Tibial nerve (tissue), 4 donors: ENCODE measurements at regions not wholly inside any gene's neighbourhood (a gene's known extent, or its start where the extent isn't known, plus 50 kb on each side); places are given as distances from the start of the nearest gene placed in this dataset.

ENCODE experiments used
- DNase-seq, 2 donors: peaks; one replicate each; pipeline ENCODE4 v3.0.0-alpha.2; 2019; ENCODE audit warnings: low spot score in 2 of 2
- H3K27ac ChIP-seq, 4 donors: fragments of 200-600 bp; sonication (generic) in 3 of 4; one replicate each; pipeline ENCODE4 v1.5.1; 2017 to 2019; ENCODE audit warnings: mild to moderate bottlenecking in 1 of 4
- H3K27me3 ChIP-seq, 2 donors: fragments of 200-600 bp; sonication (generic) in 1 of 2; one replicate each; pipeline versions ENCODE4 v1.5.1 to v1.6.0; 2017 to 2019
- H3K36me3 ChIP-seq, 3 donors: fragments of 200-600 bp; sonication (generic); one replicate each; pipeline ENCODE4 v1.5.1; 2018 to 2019
- H3K4me1 ChIP-seq, 4 donors: fragments of 200-600 bp; sonication (generic) in 3 of 4; one replicate each; pipeline ENCODE4 v1.5.1; 2017 to 2019
- H3K4me3 ChIP-seq, 4 donors: fragments of 200-600 bp; sonication (generic) in 3 of 4; one replicate each; pipeline ENCODE4 v1.5.1; 2017 to 2019; ENCODE audit warnings: mild to moderate bottlenecking in 1 of 4, moderate library complexity in 1 of 4
- H3K9me3 ChIP-seq, 4 donors: fragments of 200-600 bp; sonication (generic) in 3 of 4; one replicate each; pipeline ENCODE4 v1.5.1; 2017 to 2019
- CTCF ChIP-seq, 5 experiments: fragments of 200-600 bp in 3 of 5; fragments of 450-650 bp in 2 of 5; sonication (generic) in 3 of 5; IDR thresholded peaks; one replicate each; pipeline ENCODE4 v1.5.1; 2016 to 2019; ENCODE audit warnings: antibody characterized with exemption in 5 of 5, mild to moderate bottlenecking in 3 of 5, moderate library complexity in 2 of 5
- EP300 ChIP-seq, 2 donors: sonication (generic); formaldehyde crosslinking; IDR thresholded peaks; one replicate each; pipeline ENCODE4 v1.6.1; 2017; ENCODE audit warnings: antibody characterized with exemption in 2 of 2, mild to moderate bottlenecking in 1 of 2
- POLR2A ChIP-seq, 2 donors: fragments of 450-650 bp; IDR thresholded peaks; one replicate each; pipeline ENCODE4 v1.6.1; 2017; ENCODE audit warnings: antibody characterized with exemption in 2 of 2, mild to moderate bottlenecking in 2 of 2, moderate library complexity in 2 of 2
- WGBS, 2 donors: methylation state at CpG; one replicate each; pipeline ENCODE4 v1.1.5; 2018; 5-methylcytosine and 5-hydroxymethylcytosine counted together

GRCh38 chr15:45941367-45941766, 306.5 kb downstream of the SQOR start:
- no peaks in the 10 kb centered on the region for H3K27me3 ChIP-seq
- H3K9me3 ChIP-seq = no peaks in the 10 kb centered on the region
- no peak overlapping the region for H3K27ac ChIP-seq
- no peak for TF ChIP-seq CTCF (IDR thresholded peaks at IDR 0.05)
- WGBS, 2 donors = 86 to 88% methylated on average over 5 of the region's 5 CpGs
- no peak overlapping the region for H3K4me3 ChIP-seq
- no peaks in the 10 kb centered on the region for H3K4me1 ChIP-seq
- H3K36me3 ChIP-seq = no peaks in the 10 kb centered on the region
- no peak for DNase-seq

- WGBS, 2 donors = 59 to 67% methylated on average over 4 of the region's 4 CpGs
- DNase-seq = no peak
- H3K4me1 ChIP-seq = no peaks in the 10 kb centered on the region
- H3K36me3 ChIP-seq = no peaks in the 10 kb centered on the region
- H3K27ac ChIP-seq = no peak overlapping the region
- TF ChIP-seq EP300 (IDR thresholded peaks at IDR 0.05) (no peak), POLR2A (IDR thresholded peaks at IDR 0.05) (no peak), CTCF (IDR thresholded peaks at IDR 0.05) (no peak)
- H3K27me3 ChIP-seq = no peaks in the 10 kb centered on the region
- H3K9me3 ChIP-seq = no peaks in the 10 kb centered on the region
- H3K4me3 ChIP-seq = no peak overlapping the region
Measured at GRCh38 chr15:45943240-45943639, 308.4 kb downstream of the SQOR start.

GRCh38 chr15:45946111-45946510, 311.3 kb downstream of the SQOR start:
- DNase-seq = no peak
- TF ChIP-seq EP300 (IDR thresholded peaks at IDR 0.05) = no peak
- no peak for TF ChIP-seq CTCF (IDR thresholded peaks at IDR 0.05)
- TF ChIP-seq POLR2A (IDR thresholded peaks at IDR 0.05) = no peak
- no peak overlapping the region for H3K27ac ChIP-seq
- H3K9me3 ChIP-seq = no peaks in the 10 kb centered on the region
- H3K4me1 ChIP-seq = no peaks in the 10 kb centered on the region
- H3K4me3 ChIP-seq = no peak overlapping the region
- H3K36me3 ChIP-seq = no peaks in the 10 kb centered on the region
- no peaks in the 10 kb centered on the region for H3K27me3 ChIP-seq

GRCh38 chr15:45948181-45948621, 313.4 kb downstream of the SQOR start:
- Histone ChIP-seq H3K4me1 (no peaks in the 10 kb centered on the region), H3K4me3 (no peak overlapping the region), H3K27ac (no peak overlapping the region), H3K36me3 (no peaks in the 10 kb centered on the region), H3K27me3 (no peaks in the 10 kb centered on the region), H3K9me3 (no peaks in the 10 kb centered on the region)
- TF ChIP-seq CTCF (IDR thresholded peaks at IDR 0.05) (no peak), POLR2A (IDR thresholded peaks at IDR 0.05) (no peak), EP300 (IDR thresholded peaks at IDR 0.05) (no peak)
- no peak for DNase-seq
- WGBS, 2 donors = 35 to 38% methylated on average over 3 of the region's 3 CpGs

GRCh38 chr15:45958924-45959323, 324.1 kb downstream of the SQOR start:
- Histone ChIP-seq H3K4me3 (no peak overlapping the region), H3K9me3 (peaks cover 0 to 16% (median 0%) of the 10 kb centered on the region in 4 donors), H3K27me3 (no peaks in the 10 kb centered on the region), H3K27ac (no peak overlapping the region), H3K4me1 (no peaks in the 10 kb centered on the region), H3K36me3 (no peaks in the 10 kb centered on the region)
- no peak for DNase-seq
- no peak for TF ChIP-seq POLR2A (IDR thresholded peaks at IDR 0.05)
- TF ChIP-seq CTCF (IDR thresholded peaks at IDR 0.05) = no peak
- WGBS, 2 donors = 83 to 88% methylated on average over 3 of the region's 3 CpGs
